GM12878 (cell line): ENCODE measurements at regions not wholly inside any gene's neighbourhood (a gene's known extent, or its start where the extent isn't known, plus 50 kb on each side); places are given as distances from the start of the nearest gene placed in this dataset.

Experiments used
- ATAC-seq: fragments of 200-7000 bp; cut with Tn5 transposase; 3 replicates; pipeline ENCODE4 v1.9.1; 2020; ENCODE audit warnings: mild to moderate bottlenecking, moderate library complexity
- BruUV-seq: library from RNA; stranded (reverse); fragments of 400-500 nt; replicated peaks from 2 replicates; lab custom pipeline; 2021; lab: Mats Ljungman, UMichigan
- CTCF ChIA-PET: fragments of 300-600 bp; sonication (Branson Sonifier 250); formaldehyde crosslinking; extraction: SDS; loops from one replicate; lab custom pipeline; 2021; ENCODE audit warnings: inconsistent platforms; lab: Yijun Ruan, JAX
- POLR2A ChIA-PET: fragments of 350-600 bp; formaldehyde crosslinking; extraction: SDS; loops from one replicate; lab custom pipeline; 2021; ENCODE audit warnings: inconsistent platforms; lab: Charles Lee
- RAD21 ChIA-PET: fragments of 300-600 bp; sonication (Branson Sonifier 250); formaldehyde crosslinking; loops from one replicate; lab custom pipeline; 2023; ENCODE audit warnings: antibody characterized with exemption; ENCODE audit not compliant: unreplicated experiment; lab: Charles Lee
- SMC1A ChIA-PET: fragments of 300-600 bp; sonication (Branson Sonifier 250); formaldehyde crosslinking; loops from one replicate; lab custom pipeline; 2023; ENCODE audit not compliant: unreplicated experiment, uncharacterized antibody; lab: Charles Lee
- DNase-seq: peaks from one replicate; pipeline ENCODE4 v3.0.0-alpha.2; 2011; ENCODE audit warnings: low read depth, low spot score
- FAIRE-seq: peaks from 3 replicates; lab custom pipeline; 2011; peaks lifted over from hg19 to GRCh38; lab: Jason Lieb, UNC
- H2AFZ ChIP-seq: 2 replicates; pipeline ENCODE4 v1.6.0; 2011; ENCODE audit warnings: low read depth, low read length, control low read depth; ENCODE audit not compliant: control insufficient read depth
- H3K27ac ChIP-seq: 2 replicates; pipeline ENCODE4 v1.5.1; 2011; ENCODE audit warnings: control low read depth; ENCODE audit not compliant: control insufficient read depth, insufficient read depth
- H3K27me3 ChIP-seq, 2 experiments: replicated peaks in 1 of 2; 2 replicates each; pipeline versions ENCODE4 v1.6.0 to v1.6.1; 2011; ENCODE audit warnings: low read length in 1 of 2; ENCODE audit not compliant: control insufficient read depth in 2 of 2, insufficient read depth in 2 of 2
- H3K36me3 ChIP-seq, 2 experiments: 2 replicates each; pipeline ENCODE4 v1.5.1; 2011; ENCODE audit warnings: low read length in 1 of 2; ENCODE audit not compliant: control insufficient read depth in 2 of 2, insufficient read depth in 2 of 2
- H3K4me1 ChIP-seq: 2 replicates; pipeline ENCODE4 v1.6.1; 2011; ENCODE audit warnings: mild to moderate bottlenecking, low read length, moderate library complexity, mixed read lengths; ENCODE audit not compliant: control insufficient read depth, insufficient read depth
- H3K4me2 ChIP-seq: 2 replicates; pipeline ENCODE4 v1.6.0; 2011; ENCODE audit warnings: control low read depth; ENCODE audit not compliant: control insufficient read depth, insufficient read depth
- H3K4me3 ChIP-seq: fragments of 200-600 bp; sonication (generic); 2 replicates; pipeline ENCODE4 v1.5.1; 2016
- H3K79me2 ChIP-seq: 2 replicates; pipeline ENCODE4 v1.6.0; 2011; ENCODE audit warnings: low read length; ENCODE audit not compliant: control insufficient read depth, insufficient read depth
- H3K9ac ChIP-seq: 2 replicates; pipeline ENCODE4 v1.8.0; 2011; ENCODE audit warnings: low read length, control low read depth, mixed read lengths; ENCODE audit not compliant: control insufficient read depth, insufficient read depth
- H3K9me3 ChIP-seq: replicated peaks from 3 replicates; pipeline ENCODE4 v1.5.1; 2011; ENCODE audit warnings: mild to moderate bottlenecking, low read length; ENCODE audit not compliant: control insufficient read depth, insufficient read depth
- H4K20me1 ChIP-seq: 2 replicates; pipeline ENCODE4 v1.6.0; 2011; ENCODE audit not compliant: control insufficient read depth, insufficient read depth
- BACH1 ChIP-seq: fragments of 450-650 bp; IDR thresholded peaks from 2 replicates; pipeline ENCODE4 v1.6.1; 2017; ENCODE audit warnings: mild to moderate bottlenecking, borderline replicate concordance
- FOXM1 ChIP-seq: IDR thresholded peaks from 2 replicates; pipeline ENCODE4 v1.6.1; 2012; ENCODE audit warnings: low read depth, mild to moderate bottlenecking, inconsistent platforms, low read length, moderate library complexity
- NBN ChIP-seq: fragments of 450-650 bp; IDR thresholded peaks from 2 replicates; pipeline ENCODE4 v1.6.1; 2016
- PML ChIP-seq: IDR thresholded peaks from 2 replicates; pipeline ENCODE4 v1.6.1; 2012; ENCODE audit warnings: low read length, inconsistent platforms
- RUNX3 ChIP-seq: IDR thresholded peaks from 2 replicates; pipeline ENCODE4 v1.6.1; 2012; ENCODE audit warnings: low read length, inconsistent platforms
- SPI1 ChIP-seq: IDR thresholded peaks from 2 replicates; pipeline ENCODE4 v1.6.1; 2011; ENCODE audit warnings: low read depth, mild to moderate bottlenecking, low read length, moderate library complexity, borderline replicate concordance; ENCODE audit not compliant: insufficient read depth
- SUPT20H ChIP-seq: IDR thresholded peaks from 2 replicates; pipeline ENCODE4 v1.6.1; 2011; ENCODE audit warnings: low read depth, mild to moderate bottlenecking, low read length, moderate library complexity, borderline replicate concordance; ENCODE audit not compliant: control insufficient read depth
- ZNF384 ChIP-seq: IDR thresholded peaks from 2 replicates; pipeline ENCODE4 v1.6.1; 2012; ENCODE audit warnings: low read depth, mild to moderate bottlenecking, low read length, improper control_type of control experiment, borderline replicate concordance
- WGBS: methylation state at CpG from one replicate; pipeline ENCODE4 v1.1.6; 2016; ENCODE audit warnings: low lambda C conversion rate; ENCODE audit not compliant: insufficient replicate concordance, insufficient coverage; ENCODE audit errors: missing lambda C conversion rate; 5-methylcytosine and 5-hydroxymethylcytosine counted together
- in situ Hi-C: fragments of 300-500 bp; cut with MboI; formaldehyde crosslinking; loops from 9 replicates; pipeline ENCODE4 v1.14.3; 2018; ENCODE audit warnings: mixed read lengths
- intact Hi-C: fragments of 100-400 bp; cut with micrococcal nuclease; formaldehyde crosslinking; loops from one replicate; pipeline ENCODE4 v1.14.2; 2022; ENCODE audit not compliant: unreplicated experiment
- TF ChIP-seq, protein P1 (sequence below): fragments of 450-650 bp; formaldehyde crosslinking; IDR thresholded peaks from 2 replicates; pipeline ENCODE4 v1.4.0; 2020; ENCODE audit warnings: mild to moderate bottlenecking, moderate library complexity
- TF ChIP-seq, protein P2 (sequence below): IDR thresholded peaks from 2 replicates; pipeline ENCODE4 v1.6.1; 2012; ENCODE audit warnings: mild to moderate bottlenecking, low read depth, low read length

- no peak for TF ChIP-seq SUPT20H
Observed at GRCh38 chr4:31026256-31026655, 306.1 kb downstream of the PCDH7 start (continued).

GRCh38 chr4:31034550-31034949 is 314.4 kb downstream of the PCDH7 start:
- Histone ChIP-seq H3K27me3 (no peaks in the 10 kb centered on the region), H3K4me3 (no peak overlapping the region), H4K20me1 (no peaks in the 10 kb centered on the region), H3K27ac (no peak overlapping the region), H3K4me2 (no peak overlapping the region), H3K79me2 (no peaks in the 10 kb centered on the region), H3K9me3 (no peaks in the 10 kb centered on the region), H3K9ac (no peak overlapping the region), H3K4me1 (no peaks in the 10 kb centered on the region), H3K36me3 (no peaks in the 10 kb centered on the region), H2AFZ (no peak overlapping the region)
- FAIRE-seq (no peak), ATAC-seq (no peak), DNase-seq (no peak)
- TF ChIP-seq, protein P1, sequence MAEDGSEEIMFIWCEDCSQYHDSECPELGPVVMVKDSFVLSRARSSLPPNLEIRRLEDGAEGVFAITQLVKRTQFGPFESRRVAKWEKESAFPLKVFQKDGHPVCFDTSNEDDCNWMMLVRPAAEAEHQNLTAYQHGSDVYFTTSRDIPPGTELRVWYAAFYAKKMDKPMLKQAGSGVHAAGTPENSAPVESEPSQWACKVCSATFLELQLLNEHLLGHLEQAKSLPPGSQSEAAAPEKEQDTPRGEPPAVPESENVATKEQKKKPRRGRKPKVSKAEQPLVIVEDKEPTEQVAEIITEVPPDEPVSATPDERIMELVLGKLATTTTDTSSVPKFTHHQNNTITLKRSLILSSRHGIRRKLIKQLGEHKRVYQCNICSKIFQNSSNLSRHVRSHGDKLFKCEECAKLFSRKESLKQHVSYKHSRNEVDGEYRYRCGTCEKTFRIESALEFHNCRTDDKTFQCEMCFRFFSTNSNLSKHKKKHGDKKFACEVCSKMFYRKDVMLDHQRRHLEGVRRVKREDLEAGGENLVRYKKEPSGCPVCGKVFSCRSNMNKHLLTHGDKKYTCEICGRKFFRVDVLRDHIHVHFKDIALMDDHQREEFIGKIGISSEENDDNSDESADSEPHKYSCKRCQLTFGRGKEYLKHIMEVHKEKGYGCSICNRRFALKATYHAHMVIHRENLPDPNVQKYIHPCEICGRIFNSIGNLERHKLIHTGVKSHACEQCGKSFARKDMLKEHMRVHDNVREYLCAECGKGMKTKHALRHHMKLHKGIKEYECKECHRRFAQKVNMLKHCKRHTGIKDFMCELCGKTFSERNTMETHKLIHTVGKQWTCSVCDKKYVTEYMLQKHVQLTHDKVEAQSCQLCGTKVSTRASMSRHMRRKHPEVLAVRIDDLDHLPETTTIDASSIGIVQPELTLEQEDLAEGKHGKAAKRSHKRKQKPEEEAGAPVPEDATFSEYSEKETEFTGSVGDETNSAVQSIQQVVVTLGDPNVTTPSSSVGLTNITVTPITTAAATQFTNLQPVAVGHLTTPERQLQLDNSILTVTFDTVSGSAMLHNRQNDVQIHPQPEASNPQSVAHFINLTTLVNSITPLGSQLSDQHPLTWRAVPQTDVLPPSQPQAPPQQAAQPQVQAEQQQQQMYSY (CRISPR knock-in tag): no peak
- TF ChIP-seq NBN: no peak
- no peak for TF ChIP-seq SPI1
- no peak for TF ChIP-seq RUNX3
- TF ChIP-seq ZNF384: no peak
- no peak for TF ChIP-seq PML
- TF ChIP-seq, protein P2, sequence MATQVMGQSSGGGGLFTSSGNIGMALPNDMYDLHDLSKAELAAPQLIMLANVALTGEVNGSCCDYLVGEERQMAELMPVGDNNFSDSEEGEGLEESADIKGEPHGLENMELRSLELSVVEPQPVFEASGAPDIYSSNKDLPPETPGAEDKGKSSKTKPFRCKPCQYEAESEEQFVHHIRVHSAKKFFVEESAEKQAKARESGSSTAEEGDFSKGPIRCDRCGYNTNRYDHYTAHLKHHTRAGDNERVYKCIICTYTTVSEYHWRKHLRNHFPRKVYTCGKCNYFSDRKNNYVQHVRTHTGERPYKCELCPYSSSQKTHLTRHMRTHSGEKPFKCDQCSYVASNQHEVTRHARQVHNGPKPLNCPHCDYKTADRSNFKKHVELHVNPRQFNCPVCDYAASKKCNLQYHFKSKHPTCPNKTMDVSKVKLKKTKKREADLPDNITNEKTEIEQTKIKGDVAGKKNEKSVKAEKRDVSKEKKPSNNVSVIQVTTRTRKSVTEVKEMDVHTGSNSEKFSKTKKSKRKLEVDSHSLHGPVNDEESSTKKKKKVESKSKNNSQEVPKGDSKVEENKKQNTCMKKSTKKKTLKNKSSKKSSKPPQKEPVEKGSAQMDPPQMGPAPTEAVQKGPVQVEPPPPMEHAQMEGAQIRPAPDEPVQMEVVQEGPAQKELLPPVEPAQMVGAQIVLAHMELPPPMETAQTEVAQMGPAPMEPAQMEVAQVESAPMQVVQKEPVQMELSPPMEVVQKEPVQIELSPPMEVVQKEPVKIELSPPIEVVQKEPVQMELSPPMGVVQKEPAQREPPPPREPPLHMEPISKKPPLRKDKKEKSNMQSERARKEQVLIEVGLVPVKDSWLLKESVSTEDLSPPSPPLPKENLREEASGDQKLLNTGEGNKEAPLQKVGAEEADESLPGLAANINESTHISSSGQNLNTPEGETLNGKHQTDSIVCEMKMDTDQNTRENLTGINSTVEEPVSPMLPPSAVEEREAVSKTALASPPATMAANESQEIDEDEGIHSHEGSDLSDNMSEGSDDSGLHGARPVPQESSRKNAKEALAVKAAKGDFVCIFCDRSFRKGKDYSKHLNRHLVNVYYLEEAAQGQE: no peak
- TF ChIP-seq BACH1: no peak
- TF ChIP-seq FOXM1: no peak
- SMC1A ChIA-PET: no interaction called here
- POLR2A ChIA-PET: no interaction called here
- 16% methylated on average over 3 of the region's 3 CpGs for WGBS
- in situ Hi-C loops (no loop called here), intact Hi-C loops (no loop called here)
- RAD21 ChIA-PET: no interaction called here
- BruUV-seq: no TSS peak
- CTCF ChIA-PET: no interaction called here
